HT-29 (cell line): ENCODE measurements at regions not wholly inside any gene's neighbourhood (a gene's known extent, or its start where the extent isn't known, plus 50 kb on each side); places are given as distances from the start of the nearest gene placed in this dataset.
A peak's percentile ranks its signal among the peaks of the same experiment; 100 is the strongest.

Experiments
- DNase-seq: peaks from one replicate; pipeline ENCODE4 v3.0.0-alpha.2; 2015; ENCODE audit warnings: low spot score

DNA sequence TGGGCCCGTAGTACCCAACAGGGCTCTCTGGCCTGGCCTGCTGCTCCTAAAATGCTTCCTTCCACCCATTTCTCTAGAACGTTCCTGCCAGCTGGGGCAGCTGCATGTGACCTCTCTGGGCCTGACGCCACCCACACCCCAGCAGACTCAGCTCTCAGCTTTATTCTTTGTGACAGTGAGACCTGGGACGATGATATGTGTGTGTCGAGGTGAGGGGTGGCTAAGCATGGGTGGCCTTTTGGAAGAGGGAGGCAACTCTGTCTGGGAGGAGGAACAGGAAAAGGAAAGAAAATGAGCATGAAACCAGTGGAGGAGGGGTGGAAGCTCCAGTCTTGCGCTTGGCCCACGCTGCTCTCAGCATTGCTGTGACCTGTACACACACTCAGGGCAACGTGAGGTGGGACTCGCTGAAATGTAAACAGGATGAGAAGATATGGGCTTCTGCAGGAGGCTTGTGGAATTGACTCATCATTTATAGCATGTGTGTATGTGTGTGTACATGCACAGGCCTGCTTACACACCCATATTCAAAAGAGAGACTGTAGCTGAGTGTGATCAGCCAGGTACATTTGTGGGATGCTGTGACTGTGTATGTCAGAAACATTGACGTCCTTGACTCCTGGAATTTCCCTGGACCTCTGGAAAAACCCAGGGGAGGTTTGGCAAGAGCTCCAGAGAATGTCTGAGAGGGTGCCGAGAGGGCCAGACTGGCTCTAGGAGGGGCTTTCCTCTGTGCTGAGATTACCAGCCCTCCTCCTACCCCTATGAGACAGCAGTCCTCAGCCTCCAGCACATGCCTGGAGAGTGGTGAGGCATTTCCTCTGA, 137.9 kb downstream of the PJA1 start:
- peak; percentile 92 for DNase-seq

DNA sequence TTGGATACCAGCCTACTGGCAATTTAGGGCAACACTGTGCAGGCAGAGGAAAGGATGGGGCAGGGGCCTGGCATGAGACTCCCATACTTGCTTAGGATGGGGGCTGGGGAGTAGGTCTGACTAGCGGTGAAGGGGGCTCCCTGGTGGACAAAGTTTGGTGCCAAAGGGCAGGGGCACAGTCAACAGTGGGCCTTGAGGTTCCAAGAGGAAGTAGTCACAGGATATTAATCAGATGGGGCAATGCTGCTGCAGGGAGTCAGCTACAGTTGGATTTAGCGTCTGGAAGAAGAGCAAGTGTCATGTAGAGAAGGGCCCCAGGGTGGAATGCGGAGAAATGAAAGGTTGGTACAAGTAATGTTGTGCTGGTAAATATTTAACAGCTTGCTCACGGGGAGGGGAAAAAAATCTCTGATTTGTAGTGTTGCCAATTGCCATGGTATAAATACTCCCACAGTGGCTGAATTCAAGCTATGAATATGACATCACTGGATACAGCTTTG, 139.4 kb downstream of the PJA1 start:
- peak; percentile 62 for DNase-seq

DNA sequence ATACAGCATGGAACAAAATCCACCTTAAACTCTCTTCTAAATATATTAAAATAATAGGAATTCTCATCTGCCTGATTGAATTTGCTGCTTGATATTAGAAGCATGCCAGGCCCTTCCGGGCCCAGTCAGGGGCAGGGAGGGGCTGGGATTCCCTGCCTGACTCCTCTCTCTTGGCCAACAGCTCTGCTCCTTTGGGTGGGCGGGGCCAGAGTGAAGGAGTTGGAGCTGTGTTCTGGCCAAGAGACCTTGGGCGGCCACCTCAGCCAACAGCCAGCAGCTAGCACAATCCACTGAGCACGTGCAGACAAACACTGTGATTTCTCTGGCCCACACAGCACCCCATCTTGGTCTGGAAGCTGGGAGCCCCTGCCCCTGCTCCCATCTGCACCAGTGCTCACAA, 140.3 kb downstream of the PJA1 start:
- DNase-seq, result peak; percentile 65

DNA sequence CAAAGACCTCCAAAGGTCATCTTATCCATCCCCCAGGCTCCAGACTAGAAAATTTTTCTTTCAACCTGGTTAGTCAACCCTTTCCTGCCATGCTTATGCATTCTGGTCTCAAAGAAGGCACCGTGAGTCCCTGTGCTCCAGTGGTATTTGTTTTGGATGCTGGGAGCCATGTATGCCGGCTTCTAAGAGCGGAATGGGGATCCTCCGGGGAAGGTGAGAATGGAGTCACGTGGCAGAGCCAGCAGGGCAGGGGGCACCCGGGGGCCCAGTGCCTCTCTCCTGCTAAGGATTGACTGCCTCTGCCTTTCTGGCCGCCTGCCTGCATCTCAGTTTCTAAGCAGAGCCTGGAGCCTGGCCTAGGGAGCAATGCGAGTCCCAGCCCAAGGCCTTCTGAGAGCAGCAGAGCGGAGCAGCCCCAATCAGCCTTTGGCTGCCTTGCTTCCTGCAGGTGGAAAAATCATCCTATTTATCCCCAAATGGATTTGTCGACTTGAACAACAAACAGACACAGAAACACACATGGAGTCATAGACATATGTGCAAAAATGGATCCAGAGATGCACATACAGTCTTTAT, 141.0 kb downstream of the PJA1 start:
- DNase-seq, result no peak

DNA sequence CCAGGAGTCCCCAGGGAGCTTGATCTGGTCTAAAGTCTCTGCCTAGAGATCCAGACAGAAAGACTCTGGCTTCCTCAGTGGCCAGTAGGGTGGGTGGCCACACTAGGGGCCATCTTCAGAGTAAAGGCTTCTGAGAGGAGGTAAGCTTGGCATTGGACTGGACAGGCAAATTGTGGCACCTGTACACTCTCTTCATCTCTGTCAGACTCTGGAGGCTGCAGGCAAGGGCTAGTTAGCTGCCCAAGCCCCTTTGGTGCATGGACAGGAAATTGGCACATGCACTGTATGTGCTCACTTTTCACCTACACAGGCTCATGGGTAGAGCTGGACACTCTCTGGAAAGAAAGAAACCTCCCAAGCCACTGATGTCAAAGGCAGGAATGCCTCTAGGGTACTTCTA, 142.8 kb downstream of the PJA1 start:
- no peak for DNase-seq

DNA sequence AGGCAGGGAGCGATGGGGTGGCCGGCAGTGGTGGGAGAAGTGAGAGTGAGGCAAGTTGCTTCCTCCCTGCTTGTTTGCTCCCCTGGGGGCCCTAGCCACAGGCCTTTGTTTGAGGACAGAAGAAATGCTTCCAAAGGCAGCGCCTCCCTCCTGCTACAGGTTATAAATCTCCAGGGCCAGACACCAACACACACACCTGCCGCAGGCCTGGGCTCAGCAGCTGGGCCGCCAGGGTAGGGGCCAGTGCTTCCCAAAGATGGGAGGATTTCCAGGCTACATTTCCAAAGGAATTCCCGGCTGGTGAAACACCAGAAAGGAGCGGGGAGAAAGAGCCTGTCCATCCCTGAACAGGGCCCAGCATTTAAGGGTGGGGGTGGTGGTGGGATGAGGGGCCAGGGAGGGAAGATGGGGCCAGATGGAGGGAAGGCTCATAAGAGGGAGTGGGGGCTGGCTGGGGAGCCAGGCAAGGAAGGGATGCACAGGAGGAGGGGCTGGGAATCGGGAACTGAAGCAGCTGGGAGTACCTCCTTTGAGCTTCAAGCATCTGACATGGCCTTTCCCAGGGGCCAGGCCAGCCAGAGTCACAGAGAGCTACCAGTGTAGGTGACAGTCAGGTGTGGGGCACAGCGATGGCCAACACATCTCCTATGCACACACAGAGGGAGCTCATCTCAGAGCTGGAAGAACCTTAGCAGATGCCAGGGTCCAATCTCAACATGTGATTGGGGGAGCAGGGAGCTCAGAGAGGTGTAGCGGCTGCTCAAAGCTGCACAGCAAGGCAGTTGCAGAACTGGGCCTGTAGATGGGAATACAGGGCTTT, 143.9 kb downstream of the PJA1 start:
- no peak for DNase-seq

DNA sequence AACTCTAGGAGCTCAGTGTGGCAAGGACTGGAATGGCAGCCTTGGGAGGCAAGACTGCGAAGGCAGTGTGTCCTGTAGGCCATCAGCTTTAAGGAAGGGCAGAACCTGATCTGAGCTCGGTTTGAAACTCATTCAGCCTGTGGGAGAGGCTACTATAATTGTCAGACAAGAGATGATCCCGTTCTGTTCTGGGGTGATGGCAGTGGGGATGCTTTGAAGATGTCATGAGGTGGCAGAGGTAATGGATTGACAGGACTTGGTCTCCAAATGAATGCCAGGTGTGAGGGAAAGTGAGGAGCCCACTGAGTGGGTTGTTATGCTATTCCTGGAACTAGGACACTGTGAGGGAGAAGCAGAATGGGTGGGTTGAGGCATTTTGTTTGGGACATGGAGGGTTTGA, 144.9 kb downstream of the PJA1 start:
- DNase-seq, result no peak

DNA sequence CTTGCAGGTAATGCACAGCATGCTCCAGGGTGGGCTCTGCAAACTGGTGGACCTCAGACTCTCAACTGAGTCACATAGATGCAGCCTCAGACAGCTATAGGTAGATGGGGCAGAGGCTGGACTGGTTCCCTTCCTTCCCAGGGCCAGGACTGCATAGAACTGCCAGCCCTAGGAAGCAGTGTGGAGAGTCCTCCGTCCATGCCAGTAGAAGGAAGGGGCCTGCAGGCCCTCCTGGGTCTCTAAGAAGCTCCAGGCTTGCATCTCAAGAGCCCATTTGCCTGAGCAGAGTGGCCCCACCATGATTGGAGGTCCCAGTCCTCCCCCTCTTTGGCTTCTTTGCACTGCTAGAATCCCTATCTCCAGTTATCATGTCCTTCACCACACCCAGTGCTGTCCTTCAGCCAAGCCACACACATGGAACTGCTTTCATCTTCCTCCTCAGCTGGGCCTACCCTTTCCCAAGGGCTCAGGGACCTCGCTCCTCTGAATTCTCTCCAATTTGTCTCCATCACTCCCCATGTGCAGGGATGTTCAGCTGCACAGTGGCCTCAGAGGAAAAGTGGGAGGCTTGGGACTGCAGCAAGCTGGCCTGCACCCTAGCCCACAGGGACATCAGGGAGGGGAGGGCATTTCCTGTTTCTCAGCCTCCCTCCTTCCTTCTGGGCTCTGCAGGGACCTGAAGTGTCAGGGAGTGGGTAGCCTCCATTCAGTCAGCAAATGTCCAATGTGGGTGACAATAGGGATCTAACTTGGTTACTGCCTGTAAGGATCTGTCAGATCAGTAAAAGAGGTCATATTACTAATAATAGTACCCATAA, 146.0 kb downstream of the PJA1 start:
- DNase-seq, result no peak

DNA sequence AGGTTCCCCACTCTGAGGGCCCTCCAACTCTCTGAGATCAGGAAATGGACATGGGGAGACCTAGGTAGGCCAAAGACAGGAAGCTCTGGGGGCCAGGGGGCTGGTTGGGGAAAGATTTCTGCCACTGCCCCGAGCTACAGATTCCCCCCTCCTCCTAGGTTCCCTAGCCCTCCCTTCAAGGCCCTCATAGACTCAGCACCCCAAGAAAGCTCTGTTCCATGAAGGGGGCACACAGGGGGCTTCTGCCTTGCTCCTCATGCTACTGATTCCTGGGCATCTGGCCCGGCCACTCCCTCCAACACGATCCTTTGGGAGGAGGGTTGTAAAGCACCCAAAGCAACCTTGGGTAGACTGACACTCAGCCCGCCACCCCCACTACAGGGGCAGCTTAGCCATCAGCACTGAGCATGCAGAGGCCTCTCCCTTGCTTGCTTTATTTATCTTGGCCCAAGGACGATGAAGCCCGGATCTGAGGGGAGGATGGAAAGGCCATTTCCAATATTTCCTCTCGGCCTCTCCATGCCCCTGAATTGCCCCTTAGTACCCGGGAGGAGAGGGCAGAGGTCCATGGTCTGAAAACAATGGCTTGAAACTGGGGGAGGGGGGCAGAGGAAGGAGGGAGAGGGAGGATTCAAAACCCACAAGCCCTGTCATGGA, 146.7 kb downstream of the PJA1 start:
- DNase-seq, result no peak

DNA sequence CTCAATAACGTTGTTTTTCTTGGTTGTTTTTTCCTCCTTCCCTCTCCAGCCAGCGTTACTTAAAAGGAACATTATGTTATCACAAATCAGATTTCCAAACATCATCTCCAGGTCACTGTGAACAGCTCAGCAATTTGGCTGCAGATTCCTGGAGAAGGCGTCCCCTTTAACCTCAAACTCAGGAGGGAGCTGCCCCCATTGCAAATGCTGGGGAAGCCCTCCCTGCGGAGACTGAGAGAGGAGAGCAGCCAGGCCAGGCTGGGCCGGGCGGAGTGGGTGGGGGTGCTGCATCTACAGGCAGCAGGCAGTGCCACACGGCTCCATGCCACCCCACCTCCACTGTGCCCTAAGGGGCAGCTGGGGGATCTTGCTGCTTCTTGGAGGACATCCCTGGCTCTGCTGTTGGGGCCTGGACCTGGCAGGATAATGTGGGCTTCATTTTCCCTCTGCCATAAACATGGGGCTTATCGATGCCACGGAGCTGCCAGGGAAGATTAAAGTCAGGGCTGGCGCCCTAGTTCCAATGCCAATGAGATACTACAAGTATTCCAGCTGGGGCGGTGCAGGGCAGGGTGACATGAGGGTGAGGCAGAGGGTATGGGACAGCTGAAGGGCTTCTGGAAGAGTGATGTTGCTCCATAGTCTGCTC, 148.8 kb downstream of the PJA1 start:
- DNase-seq, result no peak

DNA sequence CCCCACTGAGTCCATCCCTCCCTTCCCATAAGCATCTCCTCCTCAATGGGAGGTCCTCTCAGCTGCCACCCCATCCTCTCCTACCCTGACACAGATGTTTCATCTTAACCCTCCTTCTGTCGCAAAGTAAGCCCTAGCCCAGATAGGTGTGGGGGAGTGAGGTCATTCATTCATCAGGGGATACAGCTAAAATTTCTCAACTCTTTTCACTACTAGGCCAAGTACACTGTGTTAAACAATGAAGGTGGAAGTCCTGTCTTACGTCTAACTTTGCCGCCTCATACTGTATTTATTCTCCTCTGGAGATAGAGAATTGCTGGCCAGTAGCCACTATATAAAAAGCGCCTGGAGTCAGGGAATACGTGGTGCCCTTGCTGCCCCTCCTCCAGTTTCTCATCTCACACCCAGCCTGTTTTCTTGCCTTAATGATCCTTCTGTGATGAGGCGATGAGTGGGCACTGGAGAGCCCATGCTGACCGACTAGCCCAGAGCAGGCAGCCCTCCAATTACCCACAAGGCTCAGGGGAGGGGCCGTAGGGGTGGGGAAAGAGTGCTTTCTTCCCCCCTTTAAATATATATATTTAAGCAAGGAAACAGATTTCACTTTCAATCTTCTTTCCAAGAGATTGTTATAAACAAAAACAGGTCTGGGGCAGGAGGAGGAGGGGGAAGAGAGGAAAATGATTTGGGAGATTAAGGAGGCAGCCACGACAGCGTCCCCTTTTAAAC, 149.5 kb downstream of the PJA1 start:
- no peak for DNase-seq

DNA sequence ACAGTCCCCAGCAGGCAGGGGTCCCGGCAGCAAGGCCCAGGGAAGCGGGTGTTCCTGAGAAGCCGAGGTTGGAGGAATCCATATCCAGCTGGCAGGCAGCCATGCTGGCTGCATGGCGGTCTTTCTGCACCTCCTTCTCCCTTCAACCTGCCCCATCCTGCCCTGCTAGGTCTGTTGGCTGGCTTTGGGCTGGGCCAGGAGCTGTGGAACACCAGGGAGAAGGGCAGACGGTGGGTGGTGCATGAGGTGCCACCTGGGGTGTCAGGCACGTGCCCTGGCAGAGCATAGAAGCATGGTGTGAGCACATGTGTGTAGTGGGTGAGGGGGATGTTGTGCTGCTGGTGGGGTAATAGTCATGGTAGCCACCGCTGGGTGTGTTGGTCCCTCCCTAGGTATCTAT, 150.1 kb downstream of the PJA1 start:
- DNase-seq, result no peak

DNA sequence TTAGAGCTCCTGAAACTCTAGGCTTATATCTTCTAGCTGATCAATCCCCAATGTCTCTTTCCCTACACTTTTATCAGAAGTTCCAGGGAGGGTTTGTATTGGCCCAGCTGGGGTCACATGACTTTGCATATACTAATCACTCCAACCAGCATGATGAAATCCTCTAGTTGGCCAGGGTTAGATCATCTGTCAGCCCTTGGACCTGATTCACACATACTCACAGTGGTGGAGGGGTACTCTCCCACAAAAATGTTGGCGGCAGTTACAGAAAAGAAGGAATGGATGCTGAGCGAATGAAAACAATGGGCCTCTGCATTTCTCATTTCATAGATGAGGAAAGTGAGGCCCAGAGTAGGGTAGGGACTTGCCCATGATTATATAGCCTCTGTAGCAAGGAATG, 151.1 kb downstream of the PJA1 start:
- DNase-seq, result no peak

DNA sequence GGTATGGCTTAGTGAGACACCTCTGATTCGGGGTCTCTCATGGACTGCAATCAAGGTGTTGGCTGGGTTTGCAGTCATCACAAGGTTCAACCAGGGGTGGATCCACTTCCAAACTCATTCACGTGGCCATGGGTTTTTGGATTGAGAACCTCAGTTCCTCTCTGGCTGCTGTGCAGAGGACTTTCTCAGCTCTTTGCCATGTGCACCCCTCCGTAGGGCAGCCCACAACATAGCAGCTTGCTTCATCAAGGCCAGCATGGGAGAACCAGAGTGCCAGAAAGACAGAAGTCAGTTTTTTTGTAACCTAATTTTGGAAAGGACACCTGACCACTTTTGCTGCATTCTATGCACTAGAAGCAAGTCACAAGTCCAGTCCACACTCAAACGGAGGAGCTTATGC, 154.9 kb downstream of the PJA1 start:
- no peak for DNase-seq

DNA sequence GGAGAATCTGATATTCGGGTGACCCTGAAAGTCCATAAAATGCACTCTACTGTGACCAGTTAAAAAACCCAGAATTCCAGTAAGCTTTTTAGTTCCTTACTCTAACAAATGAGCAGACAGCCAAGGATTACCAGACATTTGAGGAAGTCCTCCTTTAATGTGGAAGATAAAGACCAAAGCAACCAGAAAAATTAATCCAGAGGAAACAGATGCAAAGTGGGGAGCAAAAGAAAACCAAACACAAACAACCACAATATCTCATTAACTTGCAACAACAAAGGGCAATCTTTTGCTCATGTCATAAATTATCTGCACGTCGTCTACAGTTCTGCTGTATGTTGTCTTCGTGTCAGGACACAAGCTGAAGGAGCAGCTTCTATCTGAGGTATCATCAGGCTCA, 164.4 kb downstream of the PJA1 start:
- no peak for DNase-seq

DNA sequence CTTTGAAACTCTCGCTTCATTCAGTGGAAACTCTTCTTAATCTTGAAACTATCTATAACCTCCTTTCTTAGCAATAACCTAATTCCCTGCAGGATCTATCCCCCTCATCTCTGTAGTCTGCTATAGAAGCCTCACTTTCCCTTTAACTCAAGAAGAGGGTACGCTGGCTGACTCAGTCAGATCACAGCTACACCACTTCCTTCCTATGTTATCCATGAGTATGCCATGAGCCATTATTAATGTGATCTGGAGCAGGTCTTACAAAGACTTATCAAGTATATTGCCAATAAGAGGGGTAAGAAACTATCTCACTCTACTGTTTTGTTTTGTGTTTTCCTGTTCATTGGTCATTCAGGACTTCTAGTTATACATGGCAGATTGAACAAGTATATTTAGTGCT, 165.3 kb downstream of the PJA1 start:
- no peak for DNase-seq

DNA sequence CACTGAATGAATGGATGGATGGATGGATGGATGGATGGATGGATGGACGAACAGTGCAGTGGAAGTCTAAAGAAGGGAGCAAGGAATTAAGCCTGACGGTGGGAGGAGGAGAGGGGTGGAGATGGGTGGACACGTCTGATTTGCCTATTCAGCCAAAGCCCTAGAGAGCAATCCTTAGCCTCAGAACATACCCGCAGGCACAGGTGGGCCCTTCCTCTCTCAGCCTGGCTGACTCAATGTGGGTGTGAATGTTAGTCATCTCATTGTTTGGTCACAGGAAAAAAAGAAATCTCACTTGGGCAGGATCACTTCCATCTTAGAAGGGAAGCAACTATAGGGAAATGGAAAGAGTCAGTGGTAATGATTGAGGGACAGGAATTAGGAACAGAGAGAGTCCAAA, 165.9 kb downstream of the PJA1 start:
- peak; percentile 53 for DNase-seq

DNA sequence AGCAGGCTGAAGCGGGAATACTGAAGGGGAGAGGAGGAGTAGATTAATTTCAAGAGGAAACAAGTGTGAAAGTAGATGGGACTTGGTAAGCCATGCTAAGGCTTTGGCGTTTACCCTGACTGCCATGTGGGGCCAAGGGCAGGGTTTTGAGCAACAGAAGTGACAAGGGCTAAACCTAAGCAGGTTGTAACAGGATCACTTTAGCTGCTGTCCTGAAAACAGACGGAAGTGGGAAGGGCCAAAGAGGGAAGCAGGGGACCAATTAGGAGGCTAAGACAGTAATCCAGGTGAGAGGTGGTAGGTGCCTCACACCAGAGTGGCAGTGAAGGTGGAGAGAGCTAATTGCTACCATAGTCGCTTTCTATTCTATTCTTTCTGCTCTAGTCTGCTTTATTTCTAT, 166.5 kb downstream of the PJA1 start:
- DNase-seq, result peak; percentile 71

DNA sequence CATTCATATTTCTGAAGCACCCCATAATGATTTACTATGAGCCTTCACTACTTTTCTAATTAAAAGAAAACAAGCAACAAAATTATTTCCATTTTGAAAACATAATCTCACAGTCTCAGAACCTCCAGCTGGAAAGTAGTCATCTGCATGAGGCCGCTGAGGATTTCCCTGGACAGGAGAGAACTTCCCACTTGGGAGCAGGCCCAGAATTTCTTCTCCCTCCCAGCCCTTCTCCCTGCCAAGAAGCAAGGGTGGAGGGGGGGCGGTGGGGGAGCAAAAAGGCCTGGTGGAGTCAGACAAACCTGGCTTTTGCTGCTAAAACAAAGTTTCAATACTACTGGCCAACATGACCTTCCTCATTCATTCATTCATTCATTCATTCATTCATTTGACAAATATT, 167.3 kb downstream of the PJA1 start:
- no peak for DNase-seq

DNA sequence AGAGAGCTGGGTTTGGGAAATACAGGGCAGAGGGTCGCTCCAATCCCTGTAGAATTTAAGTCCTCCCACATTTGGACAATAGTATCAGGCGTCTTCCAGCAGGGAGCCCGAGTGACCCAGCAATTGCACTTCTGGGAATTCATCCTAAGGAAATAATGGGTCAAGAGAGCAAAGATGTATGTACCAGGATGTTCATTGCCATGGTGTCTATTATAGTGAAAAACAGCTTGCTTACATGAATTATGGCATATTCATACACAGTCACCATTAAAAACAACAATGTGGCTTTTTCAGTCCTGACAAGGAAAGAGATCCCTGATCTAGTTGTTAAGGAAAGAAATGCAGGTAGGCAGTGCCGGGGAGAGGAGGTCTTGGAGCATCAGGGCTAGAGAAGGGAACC, 167.7 kb downstream of the PJA1 start:
- no peak for DNase-seq
